GM18526 (cell line): ENCODE measurements at regions not wholly inside any gene's neighbourhood (a gene's known extent, or its start where the extent isn't known, plus 50 kb on each side); places are given as distances from the start of the nearest gene placed in this dataset.

Experiments used
- POLR2A ChIP-seq: IDR thresholded peaks from 3 replicates; pipeline ENCODE4 v1.6.1; 2011; ENCODE audit not compliant: insufficient read length; ENCODE audit errors: extremely low read depth

DNA sequence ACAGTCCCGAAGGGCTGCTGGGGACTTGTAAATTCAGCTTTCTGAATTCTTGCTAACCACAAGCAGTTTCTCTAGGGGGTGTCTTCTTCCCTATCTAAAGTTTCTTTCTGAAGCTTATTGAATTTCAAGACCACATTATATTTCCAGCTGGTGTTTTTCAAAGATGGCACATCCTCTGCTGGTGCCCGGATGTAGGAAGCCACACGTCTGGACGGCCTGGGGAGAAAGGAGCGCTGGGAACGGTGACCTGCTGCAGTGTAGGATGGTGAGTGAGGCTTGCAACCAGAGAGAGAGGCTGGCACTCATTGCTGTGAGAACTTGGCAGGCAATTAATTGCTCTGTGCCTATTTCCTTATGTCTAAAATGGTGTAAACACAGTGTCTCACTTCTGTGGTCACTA, 776.4 kb downstream of the TYW1 start:
- no peak for TF ChIP-seq POLR2A

DNA sequence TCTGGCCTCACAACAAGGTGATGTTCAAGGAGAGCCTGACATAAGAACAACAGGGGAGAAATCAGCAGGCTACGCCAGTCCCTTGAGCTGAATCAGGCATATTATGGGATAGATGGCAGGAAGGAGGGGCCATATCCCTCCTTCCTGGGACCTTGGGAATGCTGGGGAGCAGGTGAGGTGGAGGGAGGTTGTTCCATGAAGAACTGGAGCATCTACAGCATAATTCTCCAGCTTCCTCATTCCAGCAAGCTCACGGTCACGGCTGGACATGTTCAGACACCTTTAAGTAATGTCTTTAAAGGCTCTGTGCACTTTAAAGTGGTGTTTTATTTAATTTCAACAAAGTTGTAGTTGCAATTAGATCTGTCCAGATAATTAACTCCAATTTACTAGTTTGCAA, 780.5 kb downstream of the TYW1 start:
- no peak for TF ChIP-seq POLR2A

DNA sequence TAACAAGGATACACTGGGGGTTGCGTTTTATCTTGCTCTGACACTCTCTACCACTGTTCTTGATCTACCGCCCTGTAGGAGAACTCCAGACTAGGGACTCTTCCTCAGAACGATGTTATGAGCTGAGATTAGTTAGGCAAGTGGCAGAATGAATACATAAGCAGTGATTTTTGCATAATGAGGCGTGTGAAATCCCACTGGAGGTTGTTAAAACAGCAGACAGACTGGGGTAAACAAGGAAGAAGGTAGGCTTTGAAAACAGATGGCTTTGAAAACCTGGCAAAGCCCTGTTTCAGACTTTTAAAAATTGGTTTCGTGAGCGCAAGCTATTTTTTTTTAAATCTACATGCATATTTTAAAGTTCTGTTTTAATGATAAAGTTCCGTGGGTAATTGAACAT, 785.2 kb downstream of the TYW1 start:
- TF ChIP-seq POLR2A: no peak

DNA sequence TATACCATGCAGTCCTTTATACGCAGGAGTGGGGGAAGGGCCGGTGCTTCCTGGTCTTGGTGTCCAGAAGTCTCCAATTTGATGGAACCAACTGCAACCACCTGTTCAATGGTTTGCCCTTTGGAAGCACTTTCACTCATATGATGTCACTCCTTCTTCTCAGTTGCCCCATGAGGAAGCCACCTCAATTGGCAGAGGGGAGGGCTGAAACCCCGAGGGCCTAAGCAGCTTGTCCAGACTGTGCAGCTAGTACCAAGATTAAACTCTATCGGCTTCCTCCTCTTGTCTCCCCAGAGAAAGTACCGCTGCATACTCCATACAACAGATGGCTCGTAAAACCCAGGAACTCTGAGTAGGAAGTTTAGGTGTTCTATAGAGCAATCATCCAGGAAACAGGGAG, 789.4 kb downstream of the TYW1 start:
- no peak for TF ChIP-seq POLR2A

DNA sequence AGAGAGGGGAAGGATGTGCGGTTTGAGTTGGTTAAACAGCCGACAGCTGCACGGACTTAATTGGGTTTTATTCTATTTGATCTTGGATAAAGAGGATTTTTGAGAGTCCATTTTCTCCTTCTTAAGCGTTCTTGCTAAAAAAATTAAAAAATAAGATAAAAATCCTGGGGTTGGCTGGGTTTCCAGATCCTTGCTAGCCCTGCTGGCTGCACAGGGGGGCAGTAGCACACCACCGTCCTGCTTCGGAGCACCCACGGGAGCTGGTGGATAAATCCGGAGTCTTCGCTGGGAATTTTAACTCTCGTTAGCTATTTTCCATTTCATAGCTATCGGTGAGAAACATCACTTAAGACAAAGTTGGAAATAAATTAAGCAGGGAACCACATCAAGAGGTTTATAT, 792.0 kb downstream of the TYW1 start:
- TF ChIP-seq POLR2A: no peak

DNA sequence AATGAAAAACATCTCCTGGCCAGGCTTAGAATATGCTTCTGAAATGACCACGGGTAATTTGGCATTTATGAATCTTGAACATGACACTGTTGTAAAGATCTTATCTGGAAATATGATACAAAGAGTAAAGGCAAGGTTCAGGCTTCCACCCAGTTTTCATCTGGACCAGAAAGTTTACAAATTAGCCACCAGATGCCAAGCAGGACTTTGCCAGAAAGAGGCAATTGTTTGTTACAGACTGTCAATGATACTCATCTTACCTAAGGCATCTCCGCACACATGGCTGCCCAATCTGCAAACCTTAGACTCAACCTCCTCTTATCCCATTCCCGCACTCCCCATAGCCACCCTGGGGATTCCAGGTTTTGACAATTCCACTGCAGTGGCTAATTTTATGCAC, 795.3 kb downstream of the TYW1 start:
- no peak for TF ChIP-seq POLR2A

DNA sequence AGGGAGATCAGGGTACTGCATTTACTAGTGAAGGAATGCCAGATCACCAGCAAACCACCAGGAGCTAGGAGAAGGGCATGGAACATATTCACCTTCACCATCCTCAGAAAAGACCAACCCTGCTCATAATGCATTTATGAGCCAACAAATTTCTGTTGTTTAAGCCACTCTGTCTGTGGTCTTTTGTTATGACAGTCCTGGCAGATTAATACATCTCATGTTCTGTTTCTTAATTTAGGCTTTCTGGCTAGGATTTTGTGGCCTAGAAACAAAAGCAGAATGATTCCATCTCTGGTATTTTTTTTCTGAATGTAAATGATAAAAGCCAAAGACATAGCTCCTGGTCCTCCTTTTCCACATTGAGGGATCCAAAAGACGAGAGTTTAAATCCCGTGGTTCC, 797.9 kb downstream of the TYW1 start:
- TF ChIP-seq POLR2A: no peak

DNA sequence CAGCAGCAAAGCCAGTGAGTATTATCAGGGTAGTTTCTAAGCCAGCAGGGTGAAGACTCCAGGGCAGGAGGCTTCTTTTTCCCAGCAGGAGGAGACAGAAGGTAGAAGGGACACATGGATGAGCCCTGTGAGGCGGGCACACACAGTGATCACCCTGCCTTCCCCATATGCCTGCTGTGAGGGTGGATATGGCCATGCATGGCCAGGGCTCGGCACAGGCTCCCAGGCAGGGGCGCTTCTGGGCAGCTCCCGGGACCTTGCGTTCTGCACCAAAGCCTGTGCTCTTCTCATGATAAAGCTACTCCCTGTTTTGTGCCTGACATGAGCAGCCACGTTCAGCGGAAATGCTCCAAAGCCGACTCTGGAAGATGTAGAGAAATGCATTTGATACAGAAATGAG, 807.2 kb downstream of the TYW1 start:
- TF ChIP-seq POLR2A: no peak

DNA sequence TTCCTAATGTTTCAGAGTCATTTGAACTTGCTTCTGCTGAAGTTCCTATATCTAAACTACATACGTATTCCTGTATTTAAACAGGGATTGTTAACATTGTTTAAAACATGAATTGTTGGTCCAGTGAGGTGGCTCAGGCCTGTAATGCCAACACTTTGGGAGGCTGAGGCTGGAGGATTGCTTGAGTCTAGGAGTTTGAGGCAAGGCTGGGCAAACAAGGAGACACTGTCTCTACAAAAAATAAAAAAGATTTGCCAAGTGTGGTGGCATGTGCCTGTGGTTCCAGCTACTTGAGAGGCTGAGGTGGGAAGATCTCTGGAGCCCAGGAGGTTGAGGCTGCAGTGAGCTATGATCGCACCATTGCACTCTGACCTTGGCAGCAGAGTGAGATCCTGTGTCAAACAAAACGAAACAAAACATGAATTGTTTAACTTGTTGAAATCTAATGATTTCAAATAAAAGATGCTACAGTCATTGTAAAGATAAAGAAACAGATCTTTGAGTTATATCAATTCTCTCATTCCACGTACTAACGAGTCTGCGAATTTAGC, 809.4 kb downstream of the TYW1 start:
- no peak for TF ChIP-seq POLR2A

DNA sequence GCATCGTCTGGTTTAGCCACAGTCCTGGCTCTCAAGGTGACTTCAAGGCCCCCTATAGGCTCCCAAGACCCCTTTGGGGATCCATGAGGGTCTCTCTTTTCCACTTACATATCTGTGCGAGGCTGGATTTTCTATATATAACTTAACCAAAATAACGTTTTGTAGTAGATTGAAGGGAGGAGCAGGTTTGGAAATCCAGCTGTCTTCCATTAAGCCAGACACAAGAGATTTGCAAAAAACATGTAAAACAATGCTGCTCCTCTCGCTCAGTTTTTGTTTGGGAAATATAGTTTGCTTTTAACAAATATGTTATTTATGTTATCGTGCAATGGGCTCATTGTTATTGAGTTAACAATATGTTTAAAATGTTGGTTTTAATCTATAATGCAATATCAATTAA, 811.2 kb downstream of the TYW1 start:
- TF ChIP-seq POLR2A: no peak

DNA sequence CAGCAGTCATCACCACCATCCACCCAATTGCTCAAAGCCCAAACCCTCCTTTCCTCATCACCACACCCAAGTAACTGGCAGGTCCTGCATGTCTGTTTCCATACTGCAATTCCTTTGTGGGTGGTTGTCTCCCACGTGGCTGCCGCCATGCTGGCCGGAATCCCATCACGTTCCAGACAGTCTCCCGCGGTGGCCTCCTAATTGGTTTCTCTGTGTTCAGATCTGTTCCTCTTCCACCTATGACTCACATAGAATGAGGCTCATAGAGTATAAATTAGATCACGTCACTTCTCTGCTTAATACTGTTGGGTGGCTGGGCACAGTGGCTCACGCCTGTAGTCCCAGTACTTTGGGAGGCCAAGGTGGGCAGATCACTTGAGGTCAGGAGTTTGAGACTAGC, 813.0 kb downstream of the TYW1 start:
- TF ChIP-seq POLR2A: no peak

DNA sequence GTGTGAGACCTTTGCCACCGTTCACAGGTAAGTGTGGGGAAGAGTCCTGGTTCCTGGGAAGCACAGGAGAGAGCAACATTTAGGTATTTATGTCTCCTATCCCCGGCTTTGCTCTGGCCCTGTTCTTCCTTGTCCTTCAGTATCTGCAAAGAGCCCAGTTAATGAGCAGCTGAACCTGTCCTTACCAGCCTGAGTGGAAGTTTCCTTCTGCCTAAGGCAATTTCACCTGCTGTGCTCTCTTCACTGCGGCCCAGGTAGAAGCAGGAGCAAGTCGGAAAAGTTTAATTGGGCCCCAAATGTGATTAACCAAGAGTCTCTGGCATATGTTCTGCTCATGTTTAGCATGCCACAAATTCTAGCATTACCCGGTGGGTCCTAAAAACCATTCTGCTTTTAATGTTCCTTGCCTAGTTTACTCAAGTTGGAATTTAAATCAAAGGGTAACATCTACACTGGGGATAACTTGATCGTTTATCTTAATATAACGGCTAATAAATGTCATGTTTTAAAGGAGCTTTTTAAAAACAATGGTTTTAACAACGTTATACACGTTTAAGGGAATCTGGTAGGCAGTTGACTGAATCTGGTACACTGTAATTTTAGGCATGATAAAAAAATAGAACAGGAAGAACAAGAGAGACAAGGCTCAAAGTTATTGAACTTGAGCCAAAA, 817.1 kb downstream of the TYW1 start:
- no peak for TF ChIP-seq POLR2A

DNA sequence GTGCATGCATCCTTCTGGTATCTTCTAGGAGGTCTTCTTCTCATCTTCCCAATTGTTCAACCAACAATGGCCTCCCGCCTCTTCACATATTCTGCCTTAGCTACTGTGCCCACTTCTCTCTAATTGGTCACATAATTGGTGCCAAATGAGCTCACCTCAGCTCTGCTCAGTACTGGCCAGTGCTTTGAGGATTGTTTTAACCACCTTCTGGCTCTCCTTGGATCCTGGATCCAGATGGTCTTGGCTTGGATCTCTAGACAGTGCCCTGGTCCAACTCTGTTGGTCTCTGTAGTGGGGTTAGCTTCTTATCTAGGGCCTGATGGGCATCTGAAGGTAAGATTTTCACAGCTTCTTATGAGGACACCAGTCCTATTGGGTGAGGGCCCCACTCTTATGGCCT, 820.8 kb downstream of the TYW1 start:
- no peak for TF ChIP-seq POLR2A

DNA sequence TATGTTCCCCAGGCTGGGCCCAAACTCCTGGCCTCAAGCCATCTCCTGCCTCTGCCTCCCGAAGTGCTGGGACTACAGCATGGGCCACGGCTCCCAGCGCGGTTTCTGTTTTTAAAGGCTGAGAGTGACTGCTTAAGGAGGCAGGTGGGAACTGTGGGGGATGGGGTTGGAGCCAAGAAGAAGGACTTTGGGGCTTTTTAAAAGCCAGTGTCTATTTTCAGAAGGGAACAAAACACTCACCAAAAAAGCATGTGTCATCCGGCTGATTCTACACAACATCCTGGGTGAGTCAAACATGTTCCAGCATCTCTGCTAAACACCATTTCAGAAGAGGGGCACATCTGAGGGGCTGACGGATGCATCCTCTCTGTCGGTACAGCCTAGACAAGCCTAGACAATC, 824.5 kb downstream of the TYW1 start:
- TF ChIP-seq POLR2A: no peak

DNA sequence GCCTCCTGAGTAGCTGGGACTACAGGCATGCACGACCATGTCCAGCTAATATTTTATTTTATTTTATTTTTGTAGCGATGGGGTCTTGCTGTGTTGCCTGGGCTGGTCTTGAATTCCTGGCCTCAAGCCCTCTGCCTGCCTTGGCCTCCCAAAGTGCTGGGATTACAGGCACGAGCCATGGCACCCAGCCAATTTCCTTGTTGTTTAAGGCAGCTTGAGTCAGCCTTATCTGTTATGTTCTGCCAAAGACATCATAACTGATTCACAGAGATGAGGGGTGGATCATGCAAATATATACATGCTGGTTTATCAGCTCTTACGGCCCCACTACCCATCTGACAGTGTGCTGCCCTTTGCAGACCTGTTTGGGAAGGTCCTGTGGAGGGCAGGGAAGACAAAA, 826.7 kb downstream of the TYW1 start:
- no peak for TF ChIP-seq POLR2A

DNA sequence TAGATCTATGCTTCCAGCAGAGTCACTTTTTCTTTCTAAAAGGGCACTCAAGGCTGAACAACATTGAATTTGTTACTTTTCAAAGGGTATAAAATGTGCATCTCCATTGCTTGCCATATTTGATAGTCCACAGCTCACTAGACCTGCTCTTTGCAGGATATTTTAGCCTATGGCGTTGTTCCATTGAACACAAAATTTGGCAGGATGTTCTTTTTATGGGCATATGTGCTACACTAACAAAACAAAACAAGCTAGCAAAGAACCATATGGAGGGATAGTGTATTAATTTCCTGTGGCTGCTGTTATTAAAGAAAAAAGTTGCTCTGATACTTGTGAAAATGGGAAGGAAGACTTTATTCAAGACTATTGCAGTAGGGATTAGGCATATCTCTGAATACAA, 828.7 kb downstream of the TYW1 start:
- no peak for TF ChIP-seq POLR2A

DNA sequence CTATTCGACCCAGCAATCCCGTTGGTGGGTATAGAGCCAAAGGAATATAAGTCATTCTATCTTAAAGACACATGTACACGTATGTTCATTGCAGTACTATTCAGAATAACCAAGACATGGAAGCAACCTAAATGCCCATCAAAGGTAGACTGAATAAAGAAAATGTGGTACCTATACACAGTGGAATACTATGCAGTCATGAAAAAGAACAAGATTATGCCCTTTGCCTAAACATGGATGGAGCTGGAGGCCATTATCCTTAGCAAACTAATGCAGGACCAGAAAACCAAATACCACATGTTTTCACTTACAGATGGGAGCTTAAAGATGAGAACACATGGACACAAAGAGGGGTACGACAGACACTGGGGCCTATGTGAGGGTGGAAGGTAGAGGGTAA, 845.3 kb downstream of the TYW1 start:
- TF ChIP-seq POLR2A: no peak

DNA sequence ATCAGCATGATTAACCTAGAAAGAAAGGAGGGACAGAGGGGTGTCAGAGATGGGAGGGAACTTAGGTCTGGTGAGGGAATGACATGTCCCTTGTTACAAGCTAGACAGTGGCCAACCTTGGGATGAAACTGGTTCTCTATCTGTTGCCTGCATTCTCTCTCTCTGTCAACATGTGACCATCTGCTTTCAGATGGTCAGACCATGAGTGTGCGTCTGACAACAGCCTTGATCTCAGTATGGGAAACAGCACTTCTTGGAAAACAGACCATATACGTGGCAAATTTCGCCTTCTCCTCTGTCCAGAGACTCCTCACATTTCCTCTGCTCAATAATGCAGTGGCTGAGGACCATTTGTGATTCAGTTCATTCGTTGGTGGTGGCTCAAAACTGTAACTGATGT, 845.9 kb downstream of the TYW1 start:
- no peak for TF ChIP-seq POLR2A

DNA sequence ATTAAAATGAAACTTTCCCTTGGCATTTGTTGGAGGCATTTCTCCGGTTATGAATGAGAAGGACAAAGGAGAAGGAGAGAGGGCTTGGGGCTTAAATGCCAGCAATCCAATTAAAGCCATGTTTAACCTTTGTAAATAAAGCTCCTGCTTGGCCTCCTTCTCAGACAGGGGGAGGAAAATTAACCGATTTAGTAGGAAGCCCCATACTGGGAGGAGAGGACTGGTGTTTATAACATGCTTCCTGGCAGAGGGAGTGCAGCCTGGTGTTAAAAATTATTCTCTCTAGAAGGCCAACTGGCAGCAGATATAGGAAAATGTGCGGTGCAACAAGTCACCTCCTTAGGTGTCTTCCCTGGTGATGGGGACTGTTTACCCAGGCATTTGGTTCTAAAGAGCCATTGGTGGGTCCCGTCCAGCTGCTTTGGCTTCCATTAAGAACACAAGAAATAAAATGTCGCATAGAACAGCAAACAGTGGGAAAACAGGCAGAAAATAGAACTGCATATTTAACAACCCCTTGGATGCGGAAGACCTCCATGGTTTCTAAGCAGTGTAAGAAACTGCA, 846.5 kb downstream of the TYW1 start:
- no peak for TF ChIP-seq POLR2A
